Adrenal gland (tissue), 5 donors: ENCODE measurements at regions not wholly inside any gene's neighbourhood (a gene's known extent, or its start where the extent isn't known, plus 50 kb on each side); places are given as distances from the start of the nearest gene placed in this dataset.

Source experiments
- CTCF ChIP-seq, 6 experiments: fragments of 450-650 bp in 4 of 6; fragments of 200-600 bp in 2 of 6; sonication (generic) in 1 of 6; IDR thresholded peaks; 1 replicate in 5 of 6; 2 replicates in 1 of 6; pipeline versions ENCODE4 v1.5.1 to v1.8.0; 2016 to 2021; ENCODE audit warnings: antibody characterized with exemption in 6 of 6, mild to moderate bottlenecking in 2 of 6, moderate library complexity in 1 of 6
- POLR2A ChIP-seq, 2 donors: fragments of 450-650 bp; IDR thresholded peaks; one replicate each; pipeline ENCODE4 v1.6.1; 2017; ENCODE audit warnings: antibody characterized with exemption in 2 of 2, mild to moderate bottlenecking in 2 of 2, moderate library complexity in 1 of 2
- donor health status: DM: no; HTN: no; CAD: no.

GRCh38 chrX:45716750-45717149 lies 516.1 kb upstream of the DIPK2B start:
- TF ChIP-seq CTCF (IDR thresholded peaks at IDR 0.05), result no peak
- TF ChIP-seq POLR2A (IDR thresholded peaks at IDR 0.05), result no peak
